GM18873 (cell line): ENCODE measurements at regions not wholly inside any gene's neighbourhood (a gene's known extent, or its start where the extent isn't known, plus 50 kb on each side); places are given as distances from the start of the nearest gene placed in this dataset.

Source experiments
- ATAC-seq: cut with Tn5 transposase; IDR thresholded peaks from one replicate; pipeline ENCODE4 v1.9.1; 2021; ENCODE audit warnings: mild to moderate bottlenecking, moderate library complexity, moderate number of reproducible peaks; ENCODE audit not compliant: unreplicated experiment, low FRiP score

GRCh38 chr3:177976866-177977265, 559.4 kb upstream of the KCNMB2 start:
- no peak for ATAC-seq

- ATAC-seq: no peak
Measured at GRCh38 chr3:177977381-177978158, 558.7 kb upstream of the KCNMB2 start.

GRCh38 chr3:177978946-177979345, 557.3 kb upstream of the KCNMB2 start:
- ATAC-seq: no peak

GRCh38 chr3:177979703-177980102, 556.5 kb upstream of the KCNMB2 start:
- no peak for ATAC-seq

GRCh38 chr3:177981576-177981975, 554.7 kb upstream of the KCNMB2 start:
- ATAC-seq: no peak

- no peak for ATAC-seq
Measured at GRCh38 chr3:177982034-177982433, 554.2 kb upstream of the KCNMB2 start.

GRCh38 chr3:177983320-177983719, 552.9 kb upstream of the KCNMB2 start:
- no peak for ATAC-seq

GRCh38 chr3:177992993-177993970, 543.0 kb upstream of the KCNMB2 start:
- no peak for ATAC-seq

- ATAC-seq: no peak
Measured at GRCh38 chr3:177994976-177995375, 541.3 kb upstream of the KCNMB2 start.

GRCh38 chr3:177995381-177996085, 540.7 kb upstream of the KCNMB2 start:
- no peak for ATAC-seq

GRCh38 chr3:178001670-178002101, 534.5 kb upstream of the KCNMB2 start:
- peak; percentile 98 for ATAC-seq

- no peak for ATAC-seq
Measured at GRCh38 chr3:178002113-178002512, 534.1 kb upstream of the KCNMB2 start.

GRCh38 chr3:178003756-178004155, 532.5 kb upstream of the KCNMB2 start:
- ATAC-seq: no peak

- no peak for ATAC-seq
Measured at GRCh38 chr3:178005961-178006360, 530.3 kb upstream of the KCNMB2 start.

GRCh38 chr3:178010306-178010705, 525.9 kb upstream of the KCNMB2 start:
- no peak for ATAC-seq

GRCh38 chr3:178019645-178020044, 516.6 kb upstream of the KCNMB2 start:
- no peak for ATAC-seq

- ATAC-seq: no peak
Measured at GRCh38 chr3:178022599-178022998, 513.6 kb upstream of the KCNMB2 start.

- ATAC-seq: no peak
Measured at GRCh38 chr3:178028933-178029332, 507.3 kb upstream of the KCNMB2 start.

- ATAC-seq: no peak
Measured at GRCh38 chr3:178036451-178037144, 499.6 kb upstream of the KCNMB2 start.

- ATAC-seq: no peak
Measured at GRCh38 chr3:178041931-178042330, 494.3 kb upstream of the KCNMB2 start.
